ENCODE measurements at regions not wholly inside any gene's neighbourhood (a gene's known extent, or its start where the extent isn't known, plus 50 kb on each side); places are given as distances from the start of the nearest gene placed in this dataset.

GRCh38 chr4:123105026-123105420 is 182.6 kb upstream of the NUDT6 start:
- no peaks in the 10 kb centered on the region for H3K4me1 Mint-ChIP-seq (ENCODE audit: unreplicated experiment)
- H3K9me3 Mint-ChIP-seq (ENCODE audit: unreplicated experiment) = no peaks in the 10 kb centered on the region
- no peaks in the 10 kb centered on the region for H3K27me3 Mint-ChIP-seq (ENCODE audit: unreplicated experiment)
- no peak overlapping the region for H3K4me3 Mint-ChIP-seq (ENCODE audit: unreplicated experiment)
- no peaks in the 10 kb centered on the region for H3K36me3 Mint-ChIP-seq (ENCODE audit: low read depth, unreplicated experiment)
- DNase-seq (ENCODE audit: low spot score) = no peak
- H3K27ac Mint-ChIP-seq (ENCODE audit: unreplicated experiment) = no peak overlapping the region
- TF ChIP-seq, protein P1, sequence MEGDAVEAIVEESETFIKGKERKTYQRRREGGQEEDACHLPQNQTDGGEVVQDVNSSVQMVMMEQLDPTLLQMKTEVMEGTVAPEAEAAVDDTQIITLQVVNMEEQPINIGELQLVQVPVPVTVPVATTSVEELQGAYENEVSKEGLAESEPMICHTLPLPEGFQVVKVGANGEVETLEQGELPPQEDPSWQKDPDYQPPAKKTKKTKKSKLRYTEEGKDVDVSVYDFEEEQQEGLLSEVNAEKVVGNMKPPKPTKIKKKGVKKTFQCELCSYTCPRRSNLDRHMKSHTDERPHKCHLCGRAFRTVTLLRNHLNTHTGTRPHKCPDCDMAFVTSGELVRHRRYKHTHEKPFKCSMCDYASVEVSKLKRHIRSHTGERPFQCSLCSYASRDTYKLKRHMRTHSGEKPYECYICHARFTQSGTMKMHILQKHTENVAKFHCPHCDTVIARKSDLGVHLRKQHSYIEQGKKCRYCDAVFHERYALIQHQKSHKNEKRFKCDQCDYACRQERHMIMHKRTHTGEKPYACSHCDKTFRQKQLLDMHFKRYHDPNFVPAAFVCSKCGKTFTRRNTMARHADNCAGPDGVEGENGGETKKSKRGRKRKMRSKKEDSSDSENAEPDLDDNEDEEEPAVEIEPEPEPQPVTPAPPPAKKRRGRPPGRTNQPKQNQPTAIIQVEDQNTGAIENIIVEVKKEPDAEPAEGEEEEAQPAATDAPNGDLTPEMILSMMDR (IDR thresholded peaks at IDR 0.05; ENCODE audit: unreplicated experiment) = no peak

DNA sequence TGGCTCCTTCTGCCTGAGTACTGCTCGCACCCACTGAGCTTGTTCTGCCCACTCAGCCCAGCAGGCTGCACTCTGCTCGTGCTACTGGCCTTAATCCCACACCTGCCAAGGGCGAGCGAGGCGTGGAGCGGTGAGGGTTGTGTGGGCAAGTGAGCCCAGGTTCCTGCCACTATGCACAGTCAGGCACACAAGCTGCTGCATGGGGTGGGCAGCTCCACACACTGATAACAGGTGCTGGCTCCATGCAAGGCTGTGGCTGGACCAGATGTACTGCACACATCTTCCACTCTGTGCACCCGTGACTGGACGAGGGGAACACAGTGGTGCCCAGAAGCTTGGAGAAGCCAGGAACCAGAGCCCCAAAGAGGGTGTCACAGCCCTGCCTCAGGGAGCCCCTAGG is 184.3 kb upstream of the NUDT6 start:
- TF ChIP-seq, protein P1 (IDR thresholded peaks at IDR 0.05; ENCODE audit: unreplicated experiment) = no peak
- Mint-ChIP-seq H3K4me1 (ENCODE audit: unreplicated experiment) (no peaks in the 10 kb centered on the region), H3K36me3 (ENCODE audit: low read depth, unreplicated experiment) (no peaks in the 10 kb centered on the region), H3K27me3 (ENCODE audit: unreplicated experiment) (no peaks in the 10 kb centered on the region), H3K27ac (ENCODE audit: unreplicated experiment) (no peak overlapping the region), H3K9me3 (ENCODE audit: unreplicated experiment) (no peaks in the 10 kb centered on the region), H3K4me3 (ENCODE audit: unreplicated experiment) (no peak overlapping the region)
- DNase-seq (ENCODE audit: low spot score) = no peak

DNA sequence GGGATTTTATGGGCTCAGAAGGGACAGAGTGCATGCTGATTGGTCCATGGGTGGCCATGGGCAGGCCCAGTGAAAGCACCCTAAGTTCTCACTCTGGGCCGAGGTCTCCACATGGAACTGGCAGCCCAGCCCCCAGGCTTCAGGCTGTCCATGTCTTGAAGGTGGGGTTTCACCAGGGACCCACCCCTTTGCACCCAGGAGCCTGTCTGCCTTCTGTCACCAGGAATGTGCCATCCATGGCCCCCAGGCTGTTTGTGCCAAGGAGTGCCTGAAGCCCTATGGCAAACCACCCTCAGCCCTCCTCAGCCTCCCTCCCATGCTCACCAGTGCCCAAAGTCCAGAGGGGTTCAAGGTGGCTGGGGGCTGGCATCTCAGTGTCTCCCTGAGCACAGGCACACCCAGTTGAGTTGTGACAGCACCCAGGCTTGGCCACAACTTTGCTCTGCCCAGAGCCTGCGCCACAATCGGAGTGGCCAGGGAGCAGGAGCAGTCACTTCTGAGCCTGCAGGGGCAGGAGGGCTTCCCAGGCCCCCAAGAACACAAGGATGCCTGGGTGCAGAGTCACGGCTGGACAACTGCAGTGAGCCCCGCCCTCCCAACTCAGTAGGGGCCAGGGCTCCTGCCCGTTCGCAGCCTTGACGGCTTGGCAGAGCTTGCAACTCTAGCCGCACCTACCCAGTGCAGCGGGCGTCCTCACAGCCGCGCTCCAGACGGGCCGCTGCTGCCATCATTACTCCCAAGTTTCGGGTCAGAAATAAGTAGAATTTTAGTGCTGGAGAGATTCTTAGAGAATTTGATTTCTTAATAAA is 185.3 kb upstream of the NUDT6 start:
- TF ChIP-seq, protein P1 (IDR thresholded peaks at IDR 0.05; ENCODE audit: unreplicated experiment) = no peak
- H3K27ac Mint-ChIP-seq (ENCODE audit: unreplicated experiment) = no peak overlapping the region
- H3K9me3 Mint-ChIP-seq (ENCODE audit: unreplicated experiment) = no peaks in the 10 kb centered on the region
- H3K36me3 Mint-ChIP-seq (ENCODE audit: low read depth, unreplicated experiment) = no peaks in the 10 kb centered on the region
- no peak overlapping the region for H3K4me3 Mint-ChIP-seq (ENCODE audit: unreplicated experiment)
- H3K4me1 Mint-ChIP-seq (ENCODE audit: unreplicated experiment) = no peaks in the 10 kb centered on the region
- H3K27me3 Mint-ChIP-seq (ENCODE audit: unreplicated experiment) = no peaks in the 10 kb centered on the region
- no peak for DNase-seq (ENCODE audit: low spot score)

DNA sequence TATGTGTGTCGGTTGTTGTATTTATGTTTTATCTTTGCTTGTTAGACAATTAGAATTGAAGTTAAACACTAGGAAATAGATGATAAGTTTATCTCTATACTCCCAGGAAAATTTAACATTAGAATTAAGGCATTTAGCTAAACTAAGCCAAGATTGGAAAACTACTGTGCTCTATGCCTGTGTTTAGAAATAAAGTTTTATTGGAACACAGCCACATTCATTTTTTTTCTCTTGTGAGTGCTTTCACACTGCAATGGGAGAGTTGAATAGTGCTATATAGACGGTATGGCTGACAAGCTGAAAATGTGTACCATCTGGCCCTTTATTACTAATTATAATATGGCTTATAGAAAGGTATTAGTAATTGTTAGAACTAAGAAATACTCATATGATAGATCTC is 186.7 kb upstream of the NUDT6 start:
- Mint-ChIP-seq H3K36me3 (ENCODE audit: low read depth, unreplicated experiment) (peaks cover 7% of the 10 kb centered on the region), H3K27ac (ENCODE audit: unreplicated experiment) (no peak overlapping the region), H3K4me3 (ENCODE audit: unreplicated experiment) (no peak overlapping the region), H3K4me1 (ENCODE audit: unreplicated experiment) (no peaks in the 10 kb centered on the region), H3K27me3 (ENCODE audit: unreplicated experiment) (no peaks in the 10 kb centered on the region), H3K9me3 (ENCODE audit: unreplicated experiment) (no peaks in the 10 kb centered on the region)
- no peak for DNase-seq (ENCODE audit: low spot score)
- TF ChIP-seq, protein P1 (IDR thresholded peaks at IDR 0.05; ENCODE audit: unreplicated experiment) = no peak

DNA sequence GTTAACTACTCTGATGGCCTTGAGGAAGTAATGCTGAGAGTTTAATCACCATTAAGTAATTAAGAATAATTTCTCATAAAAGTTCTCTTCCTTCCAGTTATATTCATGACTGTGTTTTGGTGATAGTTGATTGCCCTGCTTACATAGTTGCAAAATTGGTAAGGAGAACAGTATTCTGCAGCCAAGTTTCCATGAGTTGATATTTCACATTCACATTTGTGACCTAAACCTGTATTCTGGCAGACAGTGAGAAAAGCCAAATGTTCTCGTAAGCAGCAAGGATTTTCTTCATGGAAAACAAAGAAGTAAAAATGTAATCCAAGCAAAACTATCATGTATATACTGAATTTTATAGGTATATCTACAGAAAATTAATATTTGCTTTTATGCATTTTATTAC is 187.8 kb upstream of the NUDT6 start:
- no peaks in the 10 kb centered on the region for H3K4me1 Mint-ChIP-seq (ENCODE audit: unreplicated experiment)
- no peaks in the 10 kb centered on the region for H3K9me3 Mint-ChIP-seq (ENCODE audit: unreplicated experiment)
- TF ChIP-seq, protein P1 (IDR thresholded peaks at IDR 0.05; ENCODE audit: unreplicated experiment) = no peak
- H3K36me3 Mint-ChIP-seq (ENCODE audit: low read depth, unreplicated experiment) = peaks cover 7% of the 10 kb centered on the region
- DNase-seq (ENCODE audit: low spot score) = no peak
- no peaks in the 10 kb centered on the region for H3K27me3 Mint-ChIP-seq (ENCODE audit: unreplicated experiment)
- no peak overlapping the region for H3K4me3 Mint-ChIP-seq (ENCODE audit: unreplicated experiment)
- H3K27ac Mint-ChIP-seq (ENCODE audit: unreplicated experiment) = no peak overlapping the region

Measured in endothelial cell (in vitro differentiated cells).